ENCODE measurements at regions not wholly inside any gene's neighbourhood (a gene's known extent, or its start where the extent isn't known, plus 50 kb on each side); places are given as distances from the start of the nearest gene placed in this dataset.
"Not testable (repeated sequence)": the region's sequence is repeated elsewhere in the genome, so short reads cannot be mapped to it uniquely, and the experiment has no call there.

DNA sequence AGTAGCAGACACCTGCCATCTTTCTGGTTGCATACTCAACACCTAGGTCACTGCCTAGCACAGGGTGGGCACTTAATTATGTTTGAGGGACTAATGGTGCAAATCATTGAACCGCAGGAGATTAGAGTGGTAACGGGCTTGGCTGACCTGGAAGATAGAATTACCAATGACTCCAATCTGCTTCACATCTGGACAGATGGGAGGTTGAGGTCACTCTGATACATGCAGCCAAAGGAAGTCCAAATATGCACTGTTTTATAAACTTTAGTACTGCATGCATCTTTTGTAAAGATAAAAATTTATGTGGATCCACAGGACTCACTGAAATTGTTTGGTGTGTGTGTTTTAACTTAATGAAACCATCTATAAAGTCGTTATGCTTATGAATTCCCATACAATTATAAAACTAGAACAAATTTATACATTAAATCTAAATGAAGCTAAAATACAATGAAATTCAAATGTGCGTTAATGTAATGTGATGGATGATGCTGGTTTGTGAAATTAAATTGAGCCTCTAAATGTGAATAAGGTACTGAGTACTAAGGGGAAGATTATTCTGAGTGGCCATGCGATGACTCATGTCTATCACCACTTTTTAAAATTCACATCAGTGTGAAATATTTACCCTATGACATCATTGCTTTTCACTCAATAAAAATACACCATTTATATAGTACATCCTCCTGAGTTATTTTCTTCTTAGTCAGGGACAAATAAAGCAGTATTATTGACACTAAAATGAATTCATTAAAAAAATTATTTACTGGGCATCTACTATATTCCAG is 224.7 kb upstream of the FAM78B start:
- DNase-seq (ENCODE audit: low spot score) = no peak

DNA sequence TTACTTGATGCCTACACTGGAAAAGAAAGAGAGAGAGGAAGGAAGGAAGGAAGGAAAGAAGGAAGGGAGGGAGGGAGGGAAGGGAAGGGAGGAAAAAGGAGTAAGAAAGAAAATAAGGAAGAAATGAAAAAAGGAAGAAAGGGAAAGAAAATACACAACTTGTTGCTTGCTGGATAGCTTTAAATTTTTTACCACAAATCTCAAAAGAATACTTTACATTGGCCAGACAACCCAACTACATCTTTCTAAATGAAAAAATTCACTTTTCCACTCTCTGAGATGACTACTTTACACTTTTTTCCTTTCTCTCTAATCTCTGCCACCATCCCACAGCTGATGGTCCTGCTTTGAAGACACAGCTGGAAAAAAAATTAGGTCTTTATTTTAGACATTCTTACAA is 228.9 kb upstream of the FAM78B start:
- no peak for DNase-seq (ENCODE audit: low spot score)

DNA sequence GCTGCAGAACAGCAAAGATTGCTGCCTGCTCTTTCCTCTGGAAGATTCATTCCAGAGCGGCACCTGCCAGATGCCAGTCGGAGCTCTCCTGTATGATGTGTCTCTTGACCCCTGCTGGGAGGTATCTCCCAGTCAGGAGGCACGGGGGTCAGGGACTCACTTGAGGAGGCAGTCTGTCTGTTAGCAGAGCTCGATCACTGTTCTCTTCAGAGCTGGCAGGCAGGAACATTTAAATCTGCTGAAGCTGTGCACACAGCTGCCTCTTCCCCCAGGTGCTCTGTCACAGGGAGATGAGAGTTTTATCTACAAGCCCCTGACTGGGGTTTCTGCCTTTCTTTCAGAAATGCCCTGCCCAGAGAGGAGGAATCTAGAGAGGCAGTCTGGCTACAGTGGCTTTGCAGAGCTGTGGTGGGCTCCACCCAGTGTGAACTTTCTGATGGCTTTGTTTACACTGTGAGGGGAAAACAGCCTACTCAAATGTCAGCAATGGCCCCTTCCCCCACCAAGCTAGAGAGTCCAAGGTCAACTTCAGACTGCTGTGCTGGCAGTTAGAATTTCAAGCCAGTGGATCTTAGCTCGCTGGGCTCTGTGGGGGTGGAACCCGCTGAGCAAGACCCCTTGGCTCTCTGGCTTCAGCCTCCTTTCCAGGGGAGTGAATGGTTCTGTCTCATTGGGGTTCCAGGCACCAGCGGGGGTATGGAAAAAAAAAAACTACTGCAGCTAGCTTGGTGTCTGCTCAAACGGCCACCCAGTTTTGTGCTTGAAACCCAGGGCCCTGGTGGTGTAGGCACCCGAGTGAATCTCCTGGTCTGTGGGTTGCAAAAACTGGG is 242.7 kb upstream of the FAM78B start:
- DNase-seq (ENCODE audit: low spot score) = not testable (repeated sequence)

DNA sequence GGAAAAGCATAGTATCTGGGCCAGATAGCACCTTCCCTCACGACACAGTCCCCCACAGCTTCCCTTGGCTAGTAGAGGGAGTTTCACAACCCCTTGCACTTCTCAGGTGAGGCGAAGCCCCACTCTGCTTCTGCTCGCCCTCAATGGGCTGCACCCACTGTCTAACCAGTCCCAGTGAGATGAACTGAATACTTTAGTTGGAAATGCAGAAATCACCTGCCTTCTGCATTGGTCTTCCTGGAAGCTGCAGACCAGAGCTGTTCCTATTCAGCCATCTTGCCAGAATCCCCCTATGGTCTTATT is 243.2 kb upstream of the FAM78B start:
- no peak for DNase-seq (ENCODE audit: low spot score)

DNA sequence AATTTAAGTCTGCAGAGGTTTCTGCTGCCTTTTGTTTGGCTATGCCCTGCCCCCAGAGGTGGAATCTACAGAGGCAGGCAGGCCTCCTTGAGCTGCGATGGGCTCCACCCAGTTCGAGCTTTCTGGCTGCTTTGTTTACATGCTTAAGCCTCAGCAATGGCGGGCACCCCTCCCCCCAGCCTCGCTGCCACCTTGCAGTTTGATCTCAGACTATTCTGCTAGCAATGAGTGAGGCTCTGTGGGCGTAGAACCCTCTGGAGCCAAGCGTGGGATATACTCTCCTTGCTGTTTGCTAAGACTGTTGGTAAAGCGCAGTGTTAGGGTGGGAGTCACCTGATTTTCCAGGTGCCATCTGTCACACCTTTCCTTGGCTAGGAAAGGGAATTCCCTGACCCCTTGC is 250.0 kb upstream of the FAM78B start:
- DNase-seq (ENCODE audit: low spot score) = not testable (repeated sequence)

DNA sequence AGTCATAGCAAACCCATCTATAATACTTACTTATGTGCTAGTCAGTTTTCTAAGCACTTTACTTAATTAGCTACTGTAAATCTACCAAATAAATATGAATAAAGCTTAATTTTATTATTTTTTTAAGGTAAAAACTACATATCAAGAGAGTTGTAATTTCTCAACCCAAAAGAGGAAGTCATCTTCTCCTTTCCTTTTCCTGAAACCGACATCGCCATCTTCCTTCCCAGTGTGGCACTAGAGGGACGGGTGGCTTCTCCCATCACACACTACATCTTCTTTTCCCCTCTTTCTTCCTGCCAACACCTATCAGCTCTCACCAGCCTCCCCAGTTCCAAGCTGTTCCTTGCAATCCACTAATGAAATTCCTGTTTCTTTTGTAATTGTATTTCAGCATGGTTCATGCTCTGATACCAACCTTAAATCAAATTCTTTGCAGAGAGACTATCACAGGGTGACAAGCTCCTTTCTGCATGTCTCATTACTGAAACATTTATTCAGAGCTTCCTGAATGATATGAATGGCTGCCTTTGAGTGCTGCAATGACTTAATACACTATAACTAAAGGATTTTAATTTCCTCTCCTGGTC is 251.6 kb upstream of the FAM78B start:
- no peak for DNase-seq (ENCODE audit: low spot score)

DNA sequence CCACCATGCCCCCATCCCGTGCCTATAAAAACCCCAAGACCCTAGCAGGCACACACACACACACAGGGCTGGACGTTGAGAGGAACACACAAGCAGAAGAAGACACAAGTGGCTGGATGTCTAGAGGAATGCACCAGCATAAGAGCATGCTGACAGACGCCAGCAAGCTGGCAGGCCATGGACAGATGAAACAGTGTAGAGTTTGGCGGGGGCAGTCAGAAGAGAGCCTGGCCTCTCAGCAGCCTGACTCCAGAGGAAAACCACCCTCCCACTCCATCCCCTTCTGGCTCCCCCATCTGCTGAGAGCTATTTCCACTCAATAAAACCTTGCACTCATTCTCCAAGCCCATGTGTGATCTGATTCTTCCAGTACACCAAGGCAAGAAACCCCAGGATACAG is 255.8 kb upstream of the FAM78B start:
- not testable (repeated sequence) for DNase-seq (ENCODE audit: low spot score)

DNA sequence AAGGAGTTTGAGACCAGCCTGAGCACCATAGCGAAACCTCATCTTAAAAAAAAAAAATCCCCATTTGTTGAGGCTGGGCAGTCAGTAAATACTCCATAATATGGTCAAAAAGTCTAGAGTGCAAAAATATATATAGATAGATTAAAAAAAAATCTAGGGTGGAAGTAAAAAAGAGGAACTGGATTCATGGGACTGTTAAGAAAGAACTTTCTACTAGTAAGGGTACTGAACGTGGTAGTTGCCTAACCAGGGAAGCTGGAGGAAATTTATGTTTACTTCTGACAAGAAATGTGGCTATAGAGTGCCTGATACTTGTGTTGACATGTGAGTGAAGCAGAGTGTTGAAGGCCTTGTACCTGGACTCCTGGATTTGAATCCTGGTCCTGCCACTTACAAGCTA is 265.9 kb upstream of the FAM78B start:
- no peak for DNase-seq (ENCODE audit: low spot score)

DNA sequence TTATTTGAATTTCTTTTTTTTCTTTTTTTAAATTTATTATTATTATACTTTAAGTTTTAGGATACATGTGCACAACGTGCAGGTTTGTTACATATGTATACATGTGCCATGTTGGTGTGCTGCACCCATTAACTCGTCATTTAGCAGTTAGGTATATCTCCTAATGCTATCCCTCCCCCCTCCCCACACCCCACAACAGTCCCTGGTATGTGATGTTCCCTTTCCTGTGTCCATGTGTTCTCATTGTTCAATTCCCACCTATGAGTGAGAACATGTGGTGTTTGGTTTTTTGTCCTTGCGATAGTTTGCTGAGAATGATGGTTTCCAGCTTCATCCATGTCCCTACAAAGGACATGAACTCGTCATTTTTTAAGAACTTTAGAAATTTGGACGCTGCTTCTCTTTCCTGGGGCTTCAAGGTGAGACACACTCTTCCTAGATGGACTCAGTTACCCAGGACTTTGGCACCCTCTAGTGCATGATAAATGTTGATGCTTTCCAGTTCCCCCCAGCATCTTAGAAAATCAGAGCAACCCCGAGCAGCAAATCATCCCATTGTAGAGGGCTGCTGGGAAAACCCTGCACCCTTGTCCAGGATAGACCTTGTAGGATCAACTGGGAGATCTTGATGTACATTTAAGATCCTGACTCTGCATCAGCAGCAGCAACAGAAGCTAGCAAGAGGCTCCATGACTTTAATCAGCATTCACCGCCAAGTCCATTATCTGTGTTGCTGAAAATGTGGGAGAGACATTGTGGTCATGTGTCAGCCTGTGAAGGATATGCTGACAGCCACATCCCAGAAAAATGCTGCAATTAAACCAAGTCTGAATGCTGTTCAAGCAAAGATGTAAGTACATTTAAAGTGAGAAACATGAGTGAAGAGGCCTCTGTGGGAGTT is 266.9 kb upstream of the FAM78B start:
- DNase-seq (ENCODE audit: low spot score) = peak; percentile 23

DNA sequence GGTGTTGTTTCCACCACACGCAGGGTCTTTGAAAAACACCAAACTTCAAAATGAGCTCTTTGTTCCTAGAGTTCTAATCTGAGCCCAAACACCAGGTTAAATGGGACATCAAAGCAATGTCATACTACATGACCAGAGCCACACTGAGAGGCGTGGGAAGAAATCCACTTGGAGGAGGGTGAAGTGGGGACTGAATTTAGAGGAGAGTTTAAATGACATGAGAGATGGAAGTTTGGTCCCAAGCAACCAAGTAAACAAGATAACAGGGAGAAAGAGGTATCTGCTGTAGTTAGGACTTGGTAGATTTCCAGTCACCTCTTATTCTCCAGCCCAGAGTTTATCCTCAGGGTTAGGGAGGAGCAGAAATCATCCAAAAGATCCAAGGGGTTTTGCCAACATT is 290.9 kb upstream of the FAM78B start:
- DNase-seq (ENCODE audit: low spot score) = no peak

DNA sequence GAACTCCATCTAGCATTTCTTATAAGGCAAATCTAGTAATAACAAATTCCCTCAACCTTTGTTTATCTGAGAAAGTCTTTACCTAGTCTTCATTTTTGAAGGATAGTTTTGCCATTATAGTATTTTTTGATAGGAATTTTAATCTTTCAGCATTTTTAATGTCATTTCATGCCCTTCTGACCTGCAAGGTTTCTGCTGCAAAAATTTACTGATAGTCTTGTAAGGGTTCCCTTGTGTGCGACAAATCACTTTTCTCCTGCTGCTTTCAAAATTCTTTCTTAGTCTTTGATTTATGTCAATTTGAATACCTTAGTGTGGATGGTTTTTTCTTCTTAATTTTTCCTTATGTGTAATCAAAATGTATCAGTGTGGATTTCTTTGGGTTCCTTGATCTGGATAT is 297.5 kb upstream of the FAM78B start:
- DNase-seq (ENCODE audit: low spot score) = no peak

DNA sequence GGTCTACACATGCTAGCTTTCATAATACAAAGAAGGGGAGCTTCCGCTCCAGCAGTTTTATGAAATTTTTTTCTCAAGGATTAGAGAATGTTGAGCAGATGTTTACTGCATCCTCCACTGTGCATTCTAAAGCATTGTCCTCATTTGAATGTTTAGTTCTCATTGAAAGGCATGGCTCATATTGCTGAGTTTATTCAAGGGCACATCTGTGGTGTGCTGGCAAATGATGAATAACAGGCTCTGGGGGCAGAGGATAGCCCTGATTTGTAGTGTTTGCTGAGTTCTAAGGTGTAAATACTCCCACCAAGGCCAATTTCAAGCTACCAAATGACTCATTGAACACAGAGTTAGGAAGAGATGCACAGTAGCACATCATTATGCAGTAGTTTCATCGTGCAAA is 303.2 kb upstream of the FAM78B start:
- no peak for DNase-seq (ENCODE audit: low spot score)

DNA sequence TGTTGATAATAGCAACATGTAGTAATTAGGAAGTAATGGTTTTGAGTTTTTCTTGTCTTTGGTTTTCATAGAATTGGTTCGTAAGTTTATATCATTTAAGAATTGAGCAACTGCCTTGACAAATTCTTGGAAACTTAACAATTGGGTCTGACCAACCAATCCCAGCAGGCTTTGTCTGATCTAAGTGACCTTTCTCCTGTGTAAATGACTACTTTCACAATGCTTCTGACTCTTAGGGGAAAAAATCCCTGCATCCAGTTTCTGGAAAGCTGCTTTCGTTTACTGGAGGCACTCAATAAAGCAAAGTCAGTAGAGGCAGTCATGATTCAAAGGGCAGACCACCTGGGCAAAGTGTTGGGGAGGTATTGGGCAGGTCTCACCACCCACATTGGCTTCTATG is 303.6 kb upstream of the FAM78B start:
- DNase-seq (ENCODE audit: low spot score) = no peak

DNA sequence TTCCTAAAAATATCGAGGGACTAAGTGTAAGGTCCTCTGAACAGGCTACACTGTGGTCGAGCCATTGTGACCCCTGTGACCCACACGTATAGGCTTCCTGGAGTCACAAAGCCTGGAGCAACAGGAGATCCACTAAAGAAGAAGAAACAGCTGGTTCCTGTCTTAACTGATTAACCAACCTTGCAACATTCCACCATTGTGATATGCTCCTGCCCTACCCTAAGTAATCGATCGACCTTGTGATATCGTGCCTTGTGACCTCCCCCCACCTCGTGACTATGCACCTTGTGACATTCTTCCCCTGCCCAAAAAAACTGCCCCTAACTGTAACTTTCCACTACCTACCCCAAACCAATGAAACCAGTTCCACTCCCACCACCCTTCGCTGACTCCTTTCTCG is 304.6 kb upstream of the FAM78B start:
- no peak for DNase-seq (ENCODE audit: low spot score)

DNA sequence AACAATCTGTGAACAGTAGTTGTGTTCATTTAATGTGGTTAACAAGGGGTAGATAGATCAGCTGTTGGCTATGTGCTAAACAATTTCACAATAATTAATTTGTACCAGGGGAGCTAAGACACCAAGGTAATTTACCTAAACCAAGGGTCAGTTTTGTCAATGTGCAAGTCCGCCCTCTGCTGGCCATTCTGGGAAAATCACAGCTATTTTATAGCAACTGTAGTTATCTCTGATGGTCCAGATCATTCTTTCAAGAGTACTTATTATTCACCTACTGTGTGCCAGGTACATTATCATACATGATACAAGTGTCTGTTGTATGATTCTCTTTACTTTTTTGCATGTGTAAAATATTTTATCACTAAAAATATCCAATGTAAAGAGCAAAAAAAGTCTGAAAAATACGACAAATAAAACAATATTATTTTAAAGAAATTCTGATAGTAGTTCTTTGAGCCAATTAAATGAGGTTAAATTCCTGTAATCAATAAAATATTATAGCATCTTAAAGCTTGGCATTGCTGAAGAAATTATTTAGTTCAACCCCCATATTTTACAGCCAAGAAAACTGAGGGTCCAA is 312.3 kb upstream of the FAM78B start:
- peak; percentile 46 for DNase-seq (ENCODE audit: low spot score)

DNA sequence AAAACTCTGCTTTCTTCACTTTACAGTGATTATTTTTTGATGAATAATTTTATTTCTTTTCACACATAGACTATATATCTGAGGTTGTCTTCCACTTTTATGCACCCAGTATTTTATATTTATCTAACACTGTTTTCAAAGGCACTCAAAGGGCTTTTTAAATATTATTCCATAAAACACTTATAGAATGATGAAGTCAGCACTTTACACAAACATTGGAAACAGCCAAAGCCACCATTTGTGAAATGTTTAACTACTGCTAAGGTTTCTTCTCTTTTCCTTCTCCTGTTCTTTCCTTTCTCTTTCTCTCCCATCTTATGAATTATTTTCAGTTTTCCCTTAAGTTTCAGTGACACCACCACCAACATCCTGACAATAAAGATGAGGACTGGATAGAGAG is 317.7 kb upstream of the FAM78B start:
- no peak for DNase-seq (ENCODE audit: low spot score)

DNA sequence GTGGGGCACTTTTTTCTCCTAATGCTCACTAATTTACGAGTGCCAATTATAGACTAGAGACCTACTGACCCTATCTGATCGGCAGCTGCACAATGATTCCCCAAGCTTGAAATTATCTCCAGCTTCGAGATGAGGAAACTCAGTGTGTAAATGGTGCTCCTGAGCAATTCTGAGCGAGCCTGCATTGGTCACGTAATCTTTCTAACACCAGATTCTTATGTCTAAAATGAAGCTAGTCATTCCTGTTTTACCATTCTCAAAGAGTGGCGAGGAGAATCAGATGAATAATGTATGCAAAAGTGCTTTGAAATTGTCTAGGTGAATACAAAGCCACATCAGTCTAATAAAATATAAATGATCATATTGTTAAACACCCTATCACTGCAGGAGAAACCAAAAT is 318.1 kb upstream of the FAM78B start:
- no peak for DNase-seq (ENCODE audit: low spot score)

DNA sequence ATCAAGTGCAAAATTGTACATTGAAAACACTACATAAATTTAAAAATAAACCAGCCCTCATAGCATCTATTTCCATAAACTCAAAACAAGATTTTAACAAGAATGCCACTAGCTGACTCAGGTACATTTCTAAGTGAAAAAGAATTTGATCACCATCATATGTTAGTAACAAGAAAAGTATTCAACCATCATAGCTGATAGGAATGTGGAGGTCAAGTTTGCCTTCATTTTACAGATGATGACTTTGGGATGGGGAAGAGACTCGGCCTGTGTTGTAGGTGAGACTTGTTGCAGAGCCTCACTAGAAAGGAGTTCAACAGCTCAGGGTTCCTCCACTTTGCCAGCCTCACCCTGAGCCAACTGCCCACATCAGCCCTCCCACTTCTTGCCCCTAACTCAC is 318.8 kb upstream of the FAM78B start:
- DNase-seq (ENCODE audit: low spot score) = no peak

DNA sequence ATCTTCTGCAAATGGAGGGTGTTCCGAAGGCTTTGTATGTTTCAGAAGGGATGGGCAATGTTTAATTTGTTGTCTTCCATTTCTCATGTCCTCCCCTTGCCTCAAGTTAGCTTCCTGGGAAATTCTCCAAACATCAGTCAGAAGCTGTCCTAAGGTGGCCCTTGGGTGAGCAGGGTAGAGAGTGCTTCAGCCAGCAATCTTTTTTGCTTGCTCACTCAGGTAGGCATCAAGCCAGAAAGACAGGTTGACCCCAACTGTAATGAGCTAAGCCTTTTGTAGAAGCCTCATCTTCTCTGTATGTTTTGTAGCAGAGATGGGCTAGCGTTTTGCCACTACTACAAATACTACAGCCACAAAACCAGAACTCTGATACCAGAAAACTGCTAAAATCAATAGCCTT is 321.5 kb upstream of the FAM78B start:
- no peak for DNase-seq (ENCODE audit: low spot score)

DNA sequence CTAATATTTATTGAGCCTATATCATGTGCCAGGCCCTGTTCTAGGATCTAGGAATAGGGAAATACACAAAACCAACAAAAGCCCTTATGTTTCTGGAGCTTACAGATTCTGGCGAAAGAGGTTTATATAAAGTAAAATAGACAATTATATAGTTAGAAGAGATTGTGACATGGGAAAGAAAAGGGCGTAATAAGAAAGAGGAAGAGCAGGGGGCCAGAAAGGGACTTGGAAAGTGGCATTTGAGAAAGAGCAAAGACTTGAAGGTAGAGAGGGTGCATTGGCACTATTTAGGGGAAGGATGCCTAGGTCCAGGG is 322.5 kb upstream of the FAM78B start:
- no peak for DNase-seq (ENCODE audit: low spot score)

DNA sequence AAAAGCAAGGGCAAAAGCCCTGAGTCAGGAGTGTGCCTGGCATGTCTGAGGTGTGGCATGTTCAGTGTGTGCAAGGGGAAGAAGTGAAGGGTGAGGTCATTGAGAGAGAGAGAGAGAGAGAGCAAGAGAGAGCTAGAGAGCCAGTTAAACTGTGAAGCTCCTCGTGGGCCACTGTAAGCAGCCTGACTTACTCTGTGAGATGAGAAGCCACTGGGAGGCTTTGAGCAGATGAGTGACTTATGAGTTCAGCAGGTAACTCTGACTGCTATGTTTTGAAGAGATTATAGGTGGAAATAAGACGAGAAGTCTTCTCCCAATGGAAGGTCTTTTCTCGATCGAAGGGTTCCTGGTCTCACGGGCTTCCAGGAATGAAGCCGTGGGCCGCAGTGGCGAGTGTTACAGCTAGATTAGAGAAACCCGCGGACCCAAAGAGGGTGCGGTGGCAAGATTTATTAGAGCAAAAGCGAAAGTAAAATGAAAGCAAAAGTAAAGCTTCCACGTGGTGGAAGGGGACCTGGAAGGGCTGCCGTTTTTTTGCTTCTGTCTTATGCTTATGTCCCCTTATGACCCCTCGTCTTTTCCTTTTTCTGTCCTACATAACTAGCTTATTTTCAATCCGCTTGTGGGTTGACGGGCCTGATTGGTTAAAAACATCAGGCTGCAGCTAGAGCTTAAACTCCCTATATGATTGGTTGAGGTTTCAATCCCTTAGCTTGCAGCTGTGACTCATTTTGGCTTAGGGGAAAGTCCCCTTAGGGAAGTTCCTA is 323.1 kb upstream of the FAM78B start:
- DNase-seq (ENCODE audit: low spot score) = no peak
